Tongue (tissue), 1 donor: ENCODE measurements at regions not wholly inside any gene's neighbourhood (a gene's known extent, or its start where the extent isn't known, plus 50 kb on each side); places are given as distances from the start of the nearest gene placed in this dataset.
A peak's percentile ranks its signal among the peaks of the same experiment; 100 is the strongest.
"Not testable (repeated sequence)": the region's sequence is repeated elsewhere in the genome, so short reads cannot be mapped to it uniquely, and the experiment has no call there.

Experiments
- DNase-seq: peaks from one replicate; pipeline ENCODE4 v3.0.0-alpha.2; 2015

- peak; percentile 1 for DNase-seq
These were observed 356.1 kb downstream of the OMA1 start for GRCh38 chr1:58190267-58190988.

DNA sequence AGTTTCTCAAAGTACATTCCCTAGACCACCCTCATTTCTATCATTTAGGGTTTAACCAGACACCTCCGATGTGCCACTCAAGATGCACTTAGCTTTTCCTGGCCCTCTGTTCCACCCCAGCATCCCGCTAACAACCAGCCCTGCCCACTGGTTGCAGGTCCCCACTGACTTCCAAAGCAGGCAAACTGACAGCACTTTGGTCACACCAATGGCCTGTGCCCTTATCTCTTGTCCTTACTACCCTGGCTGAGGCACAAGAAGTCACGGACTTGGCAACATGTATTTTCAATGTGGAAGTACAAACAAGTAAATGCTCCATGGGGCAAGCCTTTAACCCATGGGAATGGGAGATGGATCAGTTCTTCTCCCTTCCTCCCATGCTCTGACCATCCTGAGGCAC is 357.1 kb downstream of the OMA1 start:
- no peak for DNase-seq

DNA sequence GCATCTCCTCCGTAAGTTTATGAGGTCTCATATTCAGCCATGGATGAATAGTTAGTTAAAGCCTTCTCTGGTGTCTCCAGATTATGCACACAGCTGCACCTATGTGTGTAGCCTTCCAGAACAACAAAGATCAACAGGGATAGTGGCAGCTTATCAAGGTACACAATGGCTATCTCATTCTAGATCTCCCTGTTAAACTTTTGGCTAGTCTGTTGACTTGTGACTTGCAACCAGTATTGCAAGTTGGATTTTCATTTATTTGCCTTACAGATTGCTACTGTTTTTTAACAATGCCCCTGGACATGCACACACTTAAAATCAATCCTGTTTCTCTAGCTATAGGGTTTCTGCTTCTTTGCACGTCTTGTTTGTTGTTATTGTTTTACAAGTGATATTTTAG is 363.2 kb downstream of the OMA1 start:
- no peak for DNase-seq

DNA sequence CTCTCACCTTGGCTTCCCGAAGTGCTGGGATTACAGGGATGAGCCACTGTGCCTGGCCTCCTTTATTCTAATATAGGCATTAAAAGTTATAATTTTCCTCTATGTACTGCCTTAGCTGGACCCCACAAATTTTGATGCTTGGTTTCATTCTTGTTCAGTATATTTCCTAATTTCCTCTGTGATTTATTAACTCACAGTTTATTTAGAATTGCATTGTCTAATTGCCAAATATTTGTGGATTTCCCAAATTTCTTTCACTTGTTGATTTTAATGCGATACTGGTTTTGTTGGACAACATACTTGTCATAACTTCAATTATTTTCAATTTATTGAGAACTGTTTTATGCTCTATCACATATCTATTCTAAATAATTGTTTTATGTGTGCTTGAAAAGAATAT is 366.0 kb downstream of the OMA1 start:
- DNase-seq: no peak

- not testable (repeated sequence) for DNase-seq
These were observed 377.4 kb downstream of the OMA1 start for GRCh38 chr1:58169160-58169559.

DNA sequence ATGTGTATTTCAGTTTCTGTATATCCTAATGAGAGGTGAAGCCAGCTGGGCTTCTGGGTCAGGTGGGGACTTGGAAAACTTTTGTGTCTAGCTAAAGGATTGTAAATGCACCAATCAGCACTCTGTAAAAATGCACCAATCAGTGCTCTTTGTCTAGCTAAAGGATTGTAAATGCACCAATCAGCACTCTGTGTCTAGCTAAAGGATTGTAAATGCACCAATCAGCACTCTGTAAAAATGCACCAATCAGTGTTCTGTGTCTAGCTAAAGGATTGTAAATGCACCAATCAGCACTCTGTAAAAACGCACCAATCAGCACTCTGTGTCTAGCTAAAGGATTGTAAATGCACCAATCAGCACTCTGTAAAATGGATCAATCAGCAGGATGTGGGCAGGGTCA is 379.4 kb downstream of the OMA1 start:
- not testable (repeated sequence) for DNase-seq

DNA sequence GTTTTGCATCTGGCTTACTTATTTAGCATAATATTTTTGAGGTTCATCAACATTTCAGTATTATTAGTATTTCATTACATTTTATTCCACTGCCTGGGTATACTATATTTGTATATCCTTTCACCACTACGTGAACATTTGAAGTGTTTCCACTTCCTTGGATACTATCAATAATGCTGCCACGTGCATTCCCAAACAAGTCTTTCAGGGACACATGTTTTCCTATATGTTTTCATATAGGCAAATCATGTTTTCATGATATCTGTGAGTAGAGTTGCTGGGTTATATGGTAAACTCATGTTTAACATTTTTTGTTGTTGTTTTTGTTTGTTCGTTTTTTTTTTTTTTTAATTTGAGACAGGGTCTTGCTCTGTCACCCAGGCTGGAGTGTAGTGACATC is 380.1 kb downstream of the OMA1 start:
- no peak for DNase-seq

- no peak for DNase-seq
These were observed 381.5 kb downstream of the OMA1 start for GRCh38 chr1:58165073-58165472.

DNA sequence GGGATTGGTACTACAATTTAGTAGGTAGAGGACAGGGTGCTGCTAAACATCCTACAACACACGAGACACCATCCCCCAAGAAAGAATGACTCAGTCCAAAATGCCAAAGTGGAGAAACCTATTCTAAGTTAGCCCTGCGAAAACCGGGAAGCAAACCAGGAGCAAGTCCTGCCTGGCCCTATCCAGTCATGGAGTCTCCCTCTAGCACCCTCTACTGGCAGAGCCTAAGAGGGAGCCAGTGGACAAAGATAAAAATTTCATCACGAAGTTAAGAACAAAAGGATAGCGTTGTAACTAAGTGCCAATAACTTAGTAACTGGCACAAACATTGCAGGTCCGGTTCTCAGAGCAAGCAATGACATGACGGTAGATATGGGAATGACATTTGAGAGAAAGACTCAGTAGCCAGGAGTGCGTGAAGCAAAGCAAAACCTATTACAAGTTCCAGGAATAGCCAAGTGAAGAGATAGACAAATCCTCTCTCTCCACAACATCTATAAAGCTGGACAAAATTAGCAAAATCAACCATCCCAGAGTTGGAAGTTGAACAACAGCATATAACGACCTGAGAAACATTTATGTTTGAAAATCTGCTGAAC is 383.5 kb downstream of the OMA1 start:
- DNase-seq: peak; percentile 77

GRCh38 chr1:58159434-58159830 is 387.1 kb downstream of the OMA1 start:
- no peak for DNase-seq

DNA sequence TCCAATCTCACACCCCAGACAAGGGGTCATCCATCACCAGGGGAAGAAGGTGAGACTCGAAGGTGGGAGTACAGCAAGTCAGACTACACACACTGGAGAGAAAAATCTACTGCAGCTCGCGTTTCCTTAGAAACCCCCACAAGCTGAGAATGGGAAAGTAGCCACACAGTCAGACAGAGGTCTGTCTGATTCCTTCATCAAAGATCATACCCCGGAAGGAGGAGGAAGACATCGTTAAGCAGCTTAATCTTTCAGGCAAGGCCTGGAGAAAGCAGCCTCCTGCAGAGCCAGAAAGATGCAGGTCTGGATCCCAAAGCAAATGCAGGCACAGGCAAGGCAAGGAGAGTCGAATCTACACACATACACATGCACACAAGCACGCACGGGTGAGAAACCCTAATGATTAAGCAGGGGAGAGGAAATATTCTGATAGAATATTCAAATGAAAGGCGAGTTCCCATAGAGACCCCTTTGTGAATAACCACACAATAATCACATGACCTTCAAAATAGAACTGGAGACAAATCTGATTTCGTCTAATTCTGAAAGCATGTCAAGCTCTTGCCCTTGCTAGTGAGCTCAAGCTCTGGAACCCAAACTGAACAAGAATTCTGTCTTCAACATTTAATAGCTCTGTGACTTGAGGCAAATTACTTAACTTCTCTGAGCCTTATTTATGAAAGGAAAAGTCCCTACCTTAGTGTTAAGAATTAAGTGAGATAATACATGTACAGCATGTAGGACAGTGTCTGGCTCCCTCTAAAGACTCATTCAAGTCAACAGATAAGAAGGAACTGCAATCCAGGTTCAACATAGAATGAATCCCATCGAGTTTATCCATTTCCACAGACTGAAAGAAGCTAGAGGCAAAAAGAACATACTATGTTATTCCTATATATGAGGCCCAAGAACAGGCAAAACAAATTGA is 387.8 kb downstream of the OMA1 start:
- DNase-seq: no peak

- DNase-seq: no peak
These were observed 388.5 kb downstream of the OMA1 start for GRCh38 chr1:58158016-58158415.

- DNase-seq: no peak
These were observed 389.3 kb downstream of the OMA1 start for GRCh38 chr1:58157256-58157655.

DNA sequence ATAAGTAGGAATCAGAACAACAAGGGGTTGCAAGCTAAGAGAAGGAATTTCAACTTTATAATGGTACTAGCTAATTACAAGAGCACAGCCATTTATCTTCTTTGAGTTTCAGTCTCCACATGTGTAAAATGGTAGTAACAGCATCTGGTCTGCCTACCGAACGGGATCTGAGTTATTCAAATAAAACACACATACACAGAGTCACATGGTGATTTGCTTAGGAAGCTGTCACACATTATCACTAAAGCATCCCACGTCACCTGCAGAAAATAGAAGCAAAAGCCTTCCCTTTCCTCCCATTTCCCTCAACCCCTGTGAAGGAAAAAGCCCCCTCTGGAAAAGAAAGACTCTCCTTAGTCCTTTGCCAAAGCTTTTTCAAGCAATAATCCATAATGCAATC is 389.7 kb downstream of the OMA1 start:
- DNase-seq: no peak

DNA sequence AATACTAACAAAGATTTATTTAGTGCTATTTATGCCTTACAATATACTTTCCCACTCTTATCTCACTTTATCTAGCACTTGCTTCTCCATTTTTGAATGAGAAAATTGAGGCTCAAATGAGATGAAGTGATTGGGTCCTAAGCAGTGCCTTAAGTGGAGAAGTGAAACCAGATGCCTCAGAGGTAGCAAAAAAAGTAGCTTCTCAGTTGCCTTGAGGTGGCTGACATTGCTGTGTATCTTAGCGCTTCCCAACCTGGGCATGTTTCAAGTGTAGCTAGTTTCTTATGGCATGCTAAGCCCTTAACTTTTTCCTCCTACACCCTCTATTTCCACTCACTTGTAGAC is 390.4 kb downstream of the OMA1 start:
- DNase-seq: no peak

DNA sequence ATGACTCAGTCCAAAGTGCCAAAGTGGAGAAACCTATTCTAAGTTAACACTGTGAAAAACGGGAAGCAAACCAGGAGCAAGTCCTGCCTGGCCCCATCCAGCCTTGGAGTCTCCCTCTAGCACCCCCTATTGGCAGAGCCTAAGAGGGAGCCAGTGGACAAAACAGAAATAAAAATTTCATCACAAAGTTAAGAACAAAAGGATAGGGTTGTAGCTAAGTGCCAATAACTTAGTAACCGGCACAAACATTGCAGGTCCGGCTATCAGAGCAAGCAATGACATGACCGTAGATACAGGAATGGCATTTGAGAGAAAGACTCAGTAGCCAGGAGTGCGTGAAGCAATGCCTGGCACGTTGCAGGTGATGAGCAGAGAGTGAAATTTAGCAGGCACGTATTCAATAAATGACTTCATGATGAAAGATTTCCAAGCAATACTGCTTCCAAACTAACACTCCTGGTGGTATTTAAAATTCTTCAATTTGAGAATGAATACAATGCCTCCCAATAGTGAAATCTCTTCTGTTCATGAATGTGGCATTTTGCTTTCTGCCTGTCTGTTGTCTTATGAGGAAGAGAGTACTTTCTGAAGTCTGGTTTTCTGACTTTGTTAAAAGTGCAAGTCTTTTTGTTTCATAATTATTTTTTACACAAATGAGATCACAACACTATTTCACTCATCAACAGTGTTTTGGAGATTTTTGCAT is 391.0 kb downstream of the OMA1 start:
- DNase-seq: peak; percentile 15

- DNase-seq: no peak
These were observed 392.3 kb downstream of the OMA1 start for GRCh38 chr1:58154256-58154655.

DNA sequence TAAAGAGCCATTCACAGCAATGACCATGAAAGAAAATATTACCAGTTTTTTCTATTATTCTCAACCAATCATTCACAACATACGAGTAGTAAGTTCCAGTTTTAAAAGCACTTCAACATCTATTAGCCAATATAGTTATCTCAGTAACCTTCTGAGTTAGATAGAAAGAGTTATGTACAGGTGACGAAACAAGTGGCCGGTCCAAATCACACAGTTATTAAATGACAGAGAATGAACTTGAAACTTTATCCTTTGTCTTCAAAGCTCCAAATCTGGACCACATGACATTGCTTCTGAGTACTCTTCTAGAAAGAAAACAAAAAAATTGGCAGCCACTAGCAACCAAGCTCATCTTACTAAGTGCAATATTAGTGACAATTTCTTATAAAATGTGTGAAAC is 393.8 kb downstream of the OMA1 start:
- DNase-seq: no peak

DNA sequence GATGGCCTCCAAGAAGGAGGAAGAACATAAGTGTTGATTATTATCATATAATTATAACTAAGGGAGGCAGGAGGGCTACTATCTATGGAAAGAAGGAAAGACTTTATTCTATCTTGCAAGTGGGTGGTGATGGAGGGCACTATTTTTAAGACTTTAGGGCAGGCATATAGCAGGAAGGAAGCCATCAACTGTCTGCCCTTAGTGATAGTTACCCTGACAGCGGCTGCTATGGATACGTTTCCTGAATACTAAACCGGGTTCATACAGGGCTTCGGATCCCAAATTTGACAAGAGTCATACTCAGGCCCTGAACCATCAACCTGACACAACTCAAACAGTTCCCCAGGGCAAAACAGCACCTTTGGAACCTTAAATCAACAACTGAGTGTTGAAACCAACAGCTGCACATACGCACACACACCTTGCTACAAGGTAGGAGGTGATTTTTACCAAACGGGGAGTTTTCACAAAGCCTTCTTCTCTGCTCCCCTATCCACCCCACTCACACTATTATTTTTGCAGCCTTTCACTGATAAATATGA is 397.2 kb downstream of the OMA1 start:
- DNase-seq: no peak

DNA sequence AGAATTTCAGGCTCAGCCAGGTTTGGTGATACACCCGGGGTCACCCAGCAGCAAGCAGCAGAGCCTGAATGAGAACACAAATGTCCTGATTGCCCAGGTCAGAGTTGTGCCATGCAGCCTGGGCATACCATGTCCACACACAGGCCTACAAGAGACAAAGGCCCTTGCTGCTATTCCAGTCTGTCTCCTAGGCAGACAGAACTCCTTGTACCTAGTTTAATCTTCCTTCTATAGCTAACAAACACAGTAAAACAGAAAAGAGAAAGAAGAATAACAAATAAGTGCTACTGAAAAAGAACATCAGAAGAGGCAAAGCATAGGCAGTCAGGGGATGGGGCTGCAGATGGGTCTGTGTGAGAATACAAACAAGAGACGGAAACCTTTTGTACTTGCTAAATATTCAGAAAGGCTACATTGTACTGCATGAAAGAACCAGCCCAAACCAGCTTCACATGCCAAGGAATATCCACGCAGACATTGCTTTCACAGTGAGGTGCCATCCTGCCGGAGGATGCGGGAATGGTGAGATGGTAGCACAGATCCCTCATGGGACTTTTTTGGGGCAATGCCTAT is 401.7 kb downstream of the OMA1 start:
- DNase-seq: no peak

DNA sequence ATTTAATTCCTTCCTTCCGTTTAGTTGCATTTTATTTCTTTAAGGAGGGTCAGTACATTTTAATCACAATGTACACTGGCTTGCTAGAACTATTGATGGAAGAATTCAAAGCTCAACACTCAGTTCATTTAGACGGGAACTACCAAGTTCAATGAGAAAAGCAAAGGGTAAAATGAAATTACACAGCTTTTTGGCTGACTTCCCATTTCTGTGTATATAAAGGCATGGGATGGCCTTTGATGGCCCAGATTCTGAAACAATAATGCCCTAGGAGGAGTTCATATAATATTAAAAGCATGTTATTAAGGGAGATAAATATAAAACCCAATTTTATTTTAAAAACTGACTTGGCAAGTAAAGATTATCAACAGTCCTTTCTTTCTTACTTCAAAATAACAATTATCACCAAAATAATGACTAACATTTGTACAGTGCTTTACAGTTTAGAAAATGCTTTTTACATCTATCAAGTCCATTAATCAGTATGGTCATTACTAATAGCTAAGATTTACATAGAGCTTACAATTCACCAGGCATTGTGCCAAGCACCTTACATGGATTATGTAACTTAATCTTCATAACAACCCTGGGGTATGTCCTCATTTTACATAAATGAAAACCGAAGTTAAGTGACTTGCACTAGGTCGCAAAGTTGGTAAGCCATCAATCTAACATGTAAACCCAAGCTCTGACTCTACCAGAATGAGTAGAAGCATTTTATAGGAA is 402.4 kb downstream of the OMA1 start:
- DNase-seq: no peak
